TTC549 (cell line): ENCODE measurements at regions not wholly inside any gene's neighbourhood (a gene's known extent, or its start where the extent isn't known, plus 50 kb on each side); places are given as distances from the start of the nearest gene placed in this dataset.

Source experiments
- FAIRE-seq: peaks from 2 replicates; lab custom pipeline; 2012; peaks lifted over from hg19 to GRCh38; lab: Jason Lieb, UNC

DNA sequence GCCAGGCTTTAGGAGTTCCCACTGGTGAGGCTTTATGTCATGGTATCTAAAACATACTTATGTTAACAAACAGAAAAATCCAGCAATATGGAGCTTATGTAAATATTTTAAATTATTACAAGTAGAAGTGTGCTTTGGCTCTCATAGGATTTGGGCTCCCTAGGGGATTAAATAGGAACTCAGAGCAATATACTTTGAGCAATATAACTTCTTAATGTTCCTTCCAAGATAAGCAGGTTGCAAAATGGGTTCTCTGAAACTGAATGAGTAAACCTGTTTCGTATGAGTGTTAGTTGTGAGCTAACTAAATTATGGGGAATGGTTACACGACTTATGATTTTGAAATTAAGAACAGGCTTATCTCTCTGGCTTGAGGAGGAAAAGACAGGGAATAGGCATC lies 366.1 kb upstream of the ZNF385D start:
- FAIRE-seq = no peak

GRCh38 chr3:22117751-22118346 lies 366.8 kb upstream of the ZNF385D start:
- FAIRE-seq = peak; percentile 93

DNA sequence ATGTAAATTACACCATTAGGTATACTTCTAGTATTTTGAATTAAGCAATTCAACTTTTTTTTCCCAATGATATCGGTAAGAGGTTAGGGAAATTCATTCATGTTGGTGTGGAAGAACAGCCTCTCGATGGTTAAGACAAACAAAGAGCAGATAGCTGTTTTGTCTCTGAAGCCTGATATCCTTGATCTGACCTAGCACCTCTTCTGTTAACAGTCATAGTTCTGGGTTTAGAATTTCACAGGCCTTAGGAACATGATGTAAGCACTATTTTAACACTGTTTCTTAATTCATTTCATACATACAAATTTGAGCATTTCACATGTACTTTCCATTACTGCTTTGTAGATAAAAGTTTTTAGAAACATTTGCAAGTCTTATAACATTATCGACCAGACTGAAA lies 367.5 kb upstream of the ZNF385D start:
- no peak for FAIRE-seq

GRCh38 chr3:22121068-22121701 lies 370.2 kb upstream of the ZNF385D start:
- no peak for FAIRE-seq

DNA sequence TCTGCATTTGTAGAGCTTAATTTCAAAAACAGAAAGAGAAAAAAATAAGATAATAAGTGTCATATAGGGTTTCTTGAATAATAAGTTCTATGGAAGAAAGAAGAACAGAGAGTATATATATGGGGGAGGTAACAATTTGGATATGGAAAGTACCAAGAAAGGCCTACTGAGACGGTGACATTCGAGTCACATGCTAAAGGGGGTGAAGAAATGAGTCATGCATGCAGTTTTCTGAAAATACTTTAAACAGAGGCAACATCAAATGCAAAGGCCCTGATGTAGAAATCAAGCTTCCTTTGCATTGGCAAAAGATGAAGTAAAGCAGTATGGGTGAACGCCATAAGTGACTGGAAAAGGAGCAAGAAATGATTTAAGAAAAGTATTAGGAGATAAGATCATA lies 371.6 kb upstream of the ZNF385D start:
- FAIRE-seq = no peak

DNA sequence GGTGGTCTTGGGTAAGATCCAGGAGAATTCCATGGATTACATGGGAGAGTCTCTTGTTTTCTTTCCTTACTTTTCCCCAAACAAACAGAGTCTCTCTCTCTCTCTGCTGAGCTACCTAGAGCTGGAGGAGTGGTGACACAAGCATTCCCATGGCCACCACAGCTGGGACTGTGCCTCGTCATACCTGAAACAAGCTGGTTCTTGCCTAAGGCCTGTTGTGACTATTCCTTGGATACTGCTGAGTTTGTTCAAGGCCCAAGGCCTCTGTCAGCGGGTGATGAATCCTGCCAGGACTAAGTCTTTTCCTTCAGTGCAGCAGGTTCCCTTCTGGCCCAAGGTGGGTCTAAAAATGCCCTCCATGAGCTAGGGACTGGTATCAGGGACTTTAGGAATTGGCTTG lies 378.1 kb upstream of the ZNF385D start:
- FAIRE-seq = no peak

GRCh38 chr3:22141769-22142168 lies 390.8 kb upstream of the ZNF385D start:
- no peak for FAIRE-seq

DNA sequence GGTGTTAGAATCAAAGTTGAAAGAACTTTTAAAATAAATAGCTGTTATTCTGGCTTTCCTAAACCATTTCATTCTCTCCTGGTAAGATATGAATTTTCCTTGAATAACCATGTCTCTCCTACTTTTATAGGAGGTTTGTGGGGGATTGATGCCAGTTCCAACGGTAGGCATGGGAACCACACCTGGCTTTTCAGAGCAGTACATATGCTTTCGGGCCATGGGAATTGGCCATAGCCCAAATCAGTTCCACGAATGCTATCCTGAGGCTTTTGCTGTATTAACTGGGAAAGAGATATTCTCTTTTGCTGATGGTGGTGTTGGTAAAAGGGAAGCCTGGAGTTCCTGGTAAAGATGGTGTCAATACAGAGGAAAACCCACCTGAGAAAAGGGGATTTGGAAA lies 396.2 kb upstream of the ZNF385D start:
- no peak for FAIRE-seq

GRCh38 chr3:22156868-22157267 lies 405.9 kb upstream of the ZNF385D start:
- FAIRE-seq = no peak

DNA sequence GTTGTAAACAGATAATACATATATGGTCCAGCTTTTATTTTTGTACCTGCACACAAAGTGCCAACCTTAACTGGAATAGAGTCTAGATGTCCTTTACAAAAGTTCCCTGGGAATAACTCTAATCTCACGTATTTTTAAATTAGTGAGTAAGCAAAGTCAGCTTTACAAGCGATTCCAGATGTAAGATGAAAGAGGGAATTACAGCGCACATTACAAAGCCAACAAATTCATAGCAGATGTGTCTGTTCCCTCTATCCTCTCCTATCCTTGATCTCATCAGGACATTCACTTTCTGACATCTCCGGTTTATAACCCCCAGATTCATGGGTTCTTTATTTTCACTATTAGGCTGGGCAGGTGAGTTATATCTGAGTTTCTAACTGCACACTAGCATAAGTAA lies 406.8 kb upstream of the ZNF385D start:
- no peak for FAIRE-seq

DNA sequence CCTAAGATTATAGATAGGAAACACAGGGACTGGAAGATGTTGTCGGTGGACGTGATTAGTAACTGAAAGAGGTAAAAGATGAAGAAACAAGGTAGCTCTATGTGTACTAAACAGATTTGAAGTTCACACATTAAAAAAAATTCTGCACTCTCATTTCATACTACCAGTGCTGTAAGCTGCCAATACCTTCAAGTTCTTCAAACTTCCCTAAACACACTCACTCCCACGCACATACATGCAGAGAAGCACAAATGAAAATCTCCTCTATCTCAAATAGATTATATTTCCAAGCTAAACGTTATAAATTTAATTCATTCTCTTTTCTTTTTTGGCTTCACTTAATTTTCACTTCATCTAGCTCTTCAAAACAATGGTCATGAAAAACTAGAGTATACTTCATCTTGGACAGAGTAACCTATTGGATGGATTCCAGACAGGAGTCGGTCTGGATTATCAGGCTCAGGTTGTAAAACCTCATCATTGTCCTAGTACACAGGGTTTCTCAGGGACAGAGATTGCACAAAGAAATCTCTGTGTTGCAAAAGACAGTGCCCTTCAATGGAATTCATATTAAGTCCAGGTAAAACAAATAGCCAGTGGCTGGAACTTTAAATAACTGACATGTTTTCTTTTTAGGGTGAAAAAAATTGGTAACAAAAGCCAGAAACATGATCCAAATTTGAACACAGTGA lies 408.1 kb upstream of the ZNF385D start:
- FAIRE-seq = no peak

GRCh38 chr3:22161315-22161714 lies 410.3 kb upstream of the ZNF385D start:
- FAIRE-seq = no peak

- FAIRE-seq = peak; percentile 57
Observed at GRCh38 chr3:22170370-22170769, 419.4 kb upstream of the ZNF385D start.

- FAIRE-seq = no peak
Observed at GRCh38 chr3:22172964-22173363, 422.0 kb upstream of the ZNF385D start.

GRCh38 chr3:22175947-22176346 lies 424.9 kb upstream of the ZNF385D start:
- FAIRE-seq = no peak

GRCh38 chr3:22176911-22177310 lies 425.9 kb upstream of the ZNF385D start:
- FAIRE-seq = no peak

GRCh38 chr3:22189616-22190015 lies 438.6 kb upstream of the ZNF385D start:
- no peak for FAIRE-seq

- no peak for FAIRE-seq
Observed at GRCh38 chr3:22199095-22199494, 448.1 kb upstream of the ZNF385D start.

DNA sequence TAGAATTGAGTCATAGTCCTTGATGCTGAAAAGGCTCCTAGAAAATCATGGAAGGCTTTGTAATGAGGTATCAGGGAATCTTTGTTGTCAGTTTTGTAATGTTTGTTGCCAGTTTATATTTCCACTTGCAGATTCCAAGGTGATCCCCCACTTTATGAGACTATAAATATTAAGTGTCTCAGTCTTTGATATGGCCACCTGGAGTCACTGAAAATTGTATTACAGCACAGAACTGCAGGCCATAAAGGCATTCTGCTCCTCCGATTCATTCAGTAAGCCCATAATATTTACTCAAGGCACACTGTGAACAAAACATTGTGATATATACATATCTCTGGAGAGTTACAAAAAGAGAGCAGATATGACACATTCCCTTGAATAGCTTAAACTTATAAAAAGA lies 457.8 kb upstream of the ZNF385D start:
- FAIRE-seq = no peak

GRCh38 chr3:22209578-22209977 lies 458.6 kb upstream of the ZNF385D start:
- no peak for FAIRE-seq

DNA sequence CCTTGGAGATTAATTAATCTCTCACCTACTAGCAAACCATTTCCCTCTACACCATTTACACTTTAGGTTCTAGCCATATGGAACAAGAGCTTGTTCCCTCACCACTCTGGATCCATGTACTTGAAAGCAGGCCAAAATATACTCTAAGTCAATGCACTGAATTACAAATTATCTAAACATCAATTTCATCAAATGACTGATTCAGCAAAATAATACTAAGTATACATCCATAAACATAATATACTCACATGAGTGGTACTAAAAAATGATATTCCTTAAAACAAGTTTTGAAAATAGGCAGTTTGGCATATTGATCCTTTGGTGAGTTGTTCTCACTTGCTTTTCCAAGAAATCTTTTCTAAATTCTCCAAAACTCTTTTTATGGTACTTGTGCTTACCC lies 459.7 kb upstream of the ZNF385D start:
- FAIRE-seq = no peak

GRCh38 chr3:22216601-22217000 lies 465.6 kb upstream of the ZNF385D start:
- FAIRE-seq = no peak

DNA sequence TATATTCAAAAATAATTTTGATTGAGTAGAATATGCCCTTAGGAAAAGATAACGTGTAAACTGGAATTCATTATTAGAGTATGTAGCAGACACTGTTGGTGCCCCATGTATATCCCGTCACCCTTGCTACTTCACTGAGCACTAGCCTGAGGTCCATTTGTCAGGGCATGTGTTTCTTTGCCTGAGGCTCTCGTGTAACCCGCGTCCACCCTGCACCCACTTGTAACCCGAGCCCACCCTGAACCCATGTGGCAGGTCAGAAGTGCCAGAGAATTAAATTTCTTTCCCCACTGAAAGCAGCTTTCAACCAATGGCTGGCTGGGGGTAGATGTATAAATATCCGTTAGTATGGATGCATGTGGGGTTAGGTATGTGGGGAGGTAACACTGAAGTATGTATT lies 474.2 kb upstream of the ZNF385D start:
- no peak for FAIRE-seq

DNA sequence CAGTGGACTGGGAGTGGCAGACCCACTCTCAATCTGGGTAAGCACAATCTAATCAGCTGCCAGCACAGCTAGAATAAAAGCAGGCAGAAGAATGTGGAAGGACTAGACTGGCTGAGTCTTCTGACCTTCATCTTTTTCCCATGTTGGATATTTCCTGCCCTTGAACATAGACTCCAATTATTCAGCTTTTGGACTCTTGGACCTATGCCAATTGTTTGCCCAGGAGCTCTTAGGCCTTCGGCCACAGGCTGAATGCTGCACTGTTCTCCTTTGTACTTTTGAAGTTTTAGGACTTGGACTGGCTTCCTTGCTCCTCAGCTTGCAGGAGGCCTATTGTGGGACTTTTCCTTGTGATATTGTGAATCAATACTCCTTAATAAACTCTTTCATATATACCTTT lies 477.7 kb upstream of the ZNF385D start:
- FAIRE-seq = no peak
